GM06990 (cell line): ENCODE measurements at regions not wholly inside any gene's neighbourhood (a gene's known extent, or its start where the extent isn't known, plus 50 kb on each side); places are given as distances from the start of the nearest gene placed in this dataset.
"Not testable (repeated sequence)": the region's sequence is repeated elsewhere in the genome, so short reads cannot be mapped to it uniquely, and the experiment has no call there.

ENCODE experiments used
- DNase-seq: peaks from one replicate; pipeline ENCODE4 v3.0.0-alpha.2; 2011; ENCODE audit not compliant: insufficient read length; ENCODE audit errors: extremely low read depth
- H3K27me3 ChIP-seq: replicated peaks from 2 replicates; pipeline ENCODE4 v1.6.0; 2011; ENCODE audit warnings: low read length; ENCODE audit not compliant: control insufficient read depth, insufficient read depth
- H3K36me3 ChIP-seq: 2 replicates; pipeline ENCODE4 v1.5.1; 2011; ENCODE audit warnings: low read length; ENCODE audit not compliant: control insufficient read depth, insufficient read depth
- H3K4me3 ChIP-seq: replicated peaks from 2 replicates; pipeline ENCODE4 v1.5.1; 2011; ENCODE audit warnings: low read depth, mild to moderate bottlenecking, control low read depth, low read length
- CTCF ChIP-seq: IDR thresholded peaks from 2 replicates; pipeline ENCODE4 v1.5.1; 2011; ENCODE audit warnings: low read length, control low read depth, mild to moderate bottlenecking, inconsistent platforms; ENCODE audit not compliant: insufficient read depth, poor library complexity, severe bottlenecking

- no peaks in the 10 kb centered on the region for H3K27me3 ChIP-seq
- peak overlapping the region; percentile 48 for H3K4me3 ChIP-seq
- DNase-seq, result no peak
- TF ChIP-seq CTCF, result no peak
- H3K36me3 ChIP-seq, result peaks cover 10% of the 10 kb centered on the region
Measured at GRCh38 chr3:118806423-118806822, 228.2 kb downstream of the IGSF11 start.

- 0 out of 2 replicates have a peak overlapping the region, but pooled peaks have one; percentile 15 for H3K4me3 ChIP-seq
- H3K27me3 ChIP-seq, H3K36me3 ChIP-seq, DNase-seq: not testable (repeated sequence)
Measured at GRCh38 chr3:118807349-118807748, 227.3 kb downstream of the IGSF11 start.

- no peak for TF ChIP-seq CTCF
- peak; percentile 29 for DNase-seq
- Histone ChIP-seq H3K27me3 (no peaks in the 10 kb centered on the region), H3K4me3 (peak overlapping the region; percentile 63), H3K36me3 (no peaks in the 10 kb centered on the region)
Measured at GRCh38 chr3:118808723-118809122, 225.9 kb downstream of the IGSF11 start.

GRCh38 chr3:118809696-118810498 lies 224.7 kb downstream of the IGSF11 start:
- H3K36me3 ChIP-seq, result no peaks in the 10 kb centered on the region
- no peaks in the 10 kb centered on the region for H3K27me3 ChIP-seq
- no peak for TF ChIP-seq CTCF
- DNase-seq, result peak; percentile 57
- peak overlapping the region; percentile 63 for H3K4me3 ChIP-seq

GRCh38 chr3:118810499-118811035 lies 224.1 kb downstream of the IGSF11 start:
- DNase-seq, result peak; percentile 36
- H3K4me3 ChIP-seq, result peak overlapping the region; percentile 63
- no peaks in the 10 kb centered on the region for H3K27me3 ChIP-seq
- TF ChIP-seq CTCF, result no peak
- H3K36me3 ChIP-seq, result no peaks in the 10 kb centered on the region

- TF ChIP-seq CTCF, result no peak
- Histone ChIP-seq H3K4me3 (no peak overlapping the region; the same call in 1 of the 2 replicates), H3K27me3 (no peaks in the 10 kb centered on the region), H3K36me3 (no peaks in the 10 kb centered on the region)
- no peak for DNase-seq
Measured at GRCh38 chr3:118811236-118811732, 223.4 kb downstream of the IGSF11 start.
